ENCODE measurements at regions not wholly inside any gene's neighbourhood (a gene's known extent, or its start where the extent isn't known, plus 50 kb on each side); places are given as distances from the start of the nearest gene placed in this dataset.

DNA sequence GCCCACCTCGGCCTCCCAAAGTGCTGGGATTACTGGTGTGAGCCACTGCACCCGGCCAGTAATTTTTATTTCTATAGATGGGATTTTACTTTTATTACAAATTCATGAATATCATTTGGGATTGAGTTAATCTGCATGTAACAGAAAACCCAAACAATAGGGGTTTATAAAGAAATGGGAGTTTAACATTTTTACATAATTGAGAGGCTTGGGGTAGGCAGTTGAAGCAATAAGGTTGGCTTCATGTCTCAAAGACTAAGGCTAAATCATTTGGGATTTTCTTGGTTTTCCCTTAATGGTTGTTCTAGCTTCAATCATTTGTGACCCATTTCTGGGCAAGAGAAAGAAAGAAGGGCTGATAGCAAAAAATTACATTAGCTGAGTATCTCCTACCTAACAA, 118.7 kb upstream of the FOXD3 start (continued):
- no peak for TF ChIP-seq SP1 (IDR thresholded peaks at IDR 0.05; ENCODE audit: low read depth, low read length)
- TF ChIP-seq, protein P1, sequence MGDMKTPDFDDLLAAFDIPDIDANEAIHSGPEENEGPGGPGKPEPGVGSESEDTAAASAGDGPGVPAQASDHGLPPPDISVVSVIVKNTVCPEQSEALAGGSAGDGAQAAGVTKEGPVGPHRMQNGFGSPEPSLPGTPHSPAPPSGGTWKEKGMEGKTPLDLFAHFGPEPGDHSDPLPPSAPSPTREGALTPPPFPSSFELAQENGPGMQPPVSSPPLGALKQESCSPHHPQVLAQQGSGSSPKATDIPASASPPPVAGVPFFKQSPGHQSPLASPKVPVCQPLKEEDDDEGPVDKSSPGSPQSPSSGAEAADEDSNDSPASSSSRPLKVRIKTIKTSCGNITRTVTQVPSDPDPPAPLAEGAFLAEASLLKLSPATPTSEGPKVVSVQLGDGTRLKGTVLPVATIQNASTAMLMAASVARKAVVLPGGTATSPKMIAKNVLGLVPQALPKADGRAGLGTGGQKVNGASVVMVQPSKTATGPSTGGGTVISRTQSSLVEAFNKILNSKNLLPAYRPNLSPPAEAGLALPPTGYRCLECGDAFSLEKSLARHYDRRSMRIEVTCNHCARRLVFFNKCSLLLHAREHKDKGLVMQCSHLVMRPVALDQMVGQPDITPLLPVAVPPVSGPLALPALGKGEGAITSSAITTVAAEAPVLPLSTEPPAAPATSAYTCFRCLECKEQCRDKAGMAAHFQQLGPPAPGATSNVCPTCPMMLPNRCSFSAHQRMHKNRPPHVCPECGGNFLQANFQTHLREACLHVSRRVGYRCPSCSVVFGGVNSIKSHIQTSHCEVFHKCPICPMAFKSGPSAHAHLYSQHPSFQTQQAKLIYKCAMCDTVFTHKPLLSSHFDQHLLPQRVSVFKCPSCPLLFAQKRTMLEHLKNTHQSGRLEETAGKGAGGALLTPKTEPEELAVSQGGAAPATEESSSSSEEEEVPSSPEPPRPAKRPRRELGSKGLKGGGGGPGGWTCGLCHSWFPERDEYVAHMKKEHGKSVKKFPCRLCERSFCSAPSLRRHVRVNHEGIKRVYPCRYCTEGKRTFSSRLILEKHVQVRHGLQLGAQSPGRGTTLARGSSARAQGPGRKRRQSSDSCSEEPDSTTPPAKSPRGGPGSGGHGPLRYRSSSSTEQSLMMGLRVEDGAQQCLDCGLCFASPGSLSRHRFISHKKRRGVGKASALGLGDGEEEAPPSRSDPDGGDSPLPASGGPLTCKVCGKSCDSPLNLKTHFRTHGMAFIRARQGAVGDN (IDR thresholded peaks at IDR 0.05), result no peak
- no peak for TF ChIP-seq MYB (IDR thresholded peaks at IDR 0.05; ENCODE audit: borderline replicate concordance, low read depth, low read length)
- no peak for TF ChIP-seq SMARCA5 (IDR thresholded peaks at IDR 0.05)

DNA sequence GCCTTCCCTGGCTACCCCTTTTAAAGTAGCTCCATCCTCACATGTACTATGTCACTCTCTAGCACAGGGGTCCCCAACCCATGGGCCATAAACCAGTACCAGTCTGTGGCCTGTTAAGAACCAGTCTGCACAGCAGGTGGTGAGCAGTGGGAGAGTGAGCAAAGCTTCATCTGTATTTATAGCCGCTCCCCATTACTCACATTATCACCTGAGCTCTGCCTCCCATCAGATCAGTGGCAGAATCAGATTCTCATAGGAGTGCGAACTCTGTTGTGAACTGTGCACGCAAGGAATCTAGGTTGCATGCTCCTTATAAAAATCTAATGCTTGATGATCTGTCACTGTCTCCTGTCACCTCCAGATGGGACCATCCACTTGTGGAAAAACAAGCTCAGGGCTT, 116.6 kb upstream of the FOXD3 start:
- POLR2A ChIA-PET, result no interaction called here
- Histone ChIP-seq H3K9me3 (replicated peaks; ENCODE audit: control insufficient read depth, insufficient read depth, low read length) (no peaks in the 10 kb centered on the region), H2AFZ (ENCODE audit: control insufficient read depth, low read depth, low read length) (no peak overlapping the region), H3K36me3 (ENCODE audit: control insufficient read depth in 2 of 2, insufficient read depth in 2 of 2, low read length in 1 of 2) (no peaks in the 10 kb centered on the region), H4K20me1 (ENCODE audit: control insufficient read depth, insufficient read depth) (no peaks in the 10 kb centered on the region), H3K79me2 (ENCODE audit: control insufficient read depth, insufficient read depth, low read length) (no peaks in the 10 kb centered on the region), H3K27ac (ENCODE audit: control insufficient read depth, insufficient read depth) (no peak overlapping the region), H3K4me2 (ENCODE audit: control insufficient read depth, insufficient read depth) (no peak overlapping the region), H3K27me3 (replicated peaks in 1 of 2; ENCODE audit: control insufficient read depth in 2 of 2, insufficient read depth in 2 of 2, low read length in 1 of 2) (peaks cover 0 to 1% of the 10 kb centered on the region in 2 experiments; a peak in 1 of 4 replicates), H3K4me3 (no peak overlapping the region), H3K9ac (ENCODE audit: control insufficient read depth, insufficient read depth, low read length) (no peak overlapping the region), H3K4me1 (ENCODE audit: control insufficient read depth, insufficient read depth, low read length) (no peaks in the 10 kb centered on the region)
- in situ Hi-C loops (cut with MboI) (no loop called here), intact Hi-C loops (cut with micrococcal nuclease; ENCODE audit: unreplicated experiment) (no loop called here)
- no TSS peak for BruUV-seq (replicated peaks)
- no peak for DNase-seq (ENCODE audit: low read depth, low spot score)
- no peak for ATAC-seq
- 54% methylated on average over 3 of the region's 3 CpGs for WGBS (ENCODE audit: insufficient coverage, insufficient replicate concordance, low lambda C conversion rate, missing lambda C conversion rate)
- RAD21 ChIA-PET (ENCODE audit: unreplicated experiment), result no interaction called here
- SMC1A ChIA-PET (ENCODE audit: uncharacterized antibody, unreplicated experiment), result interaction anchor here (1.2 kb wide), 1 partner anchor 59 kb away, joined by 3 read pairs; no protein-coding TSS in a partner anchor
- CTCF ChIA-PET, result no interaction called here
- FAIRE-seq, result no peak
- TF ChIP-seq, protein P2, sequence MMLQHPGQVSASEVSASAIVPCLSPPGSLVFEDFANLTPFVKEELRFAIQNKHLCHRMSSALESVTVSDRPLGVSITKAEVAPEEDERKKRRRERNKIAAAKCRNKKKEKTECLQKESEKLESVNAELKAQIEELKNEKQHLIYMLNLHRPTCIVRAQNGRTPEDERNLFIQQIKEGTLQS (IDR thresholded peaks at IDR 0.05; ENCODE audit: borderline replicate concordance, extremely low read depth, low read depth, low read length), result no peak
- TF ChIP-seq CEBPB (IDR thresholded peaks at IDR 0.05; ENCODE audit: borderline replicate concordance in 1 of 2, low read depth in 2 of 2, low read length in 2 of 2), result no peak
- TF ChIP-seq MYB (IDR thresholded peaks at IDR 0.05; ENCODE audit: borderline replicate concordance, low read depth, low read length), result no peak
- no peak for TF ChIP-seq FOXM1 (IDR thresholded peaks at IDR 0.05; ENCODE audit: low read depth, low read length)
- TF ChIP-seq POU2F2 (IDR thresholded peaks at IDR 0.05; ENCODE audit: borderline replicate concordance, low read depth, low read length), result no peak
- no peak for TF ChIP-seq KDM1A (IDR thresholded peaks at IDR 0.05; ENCODE audit: borderline replicate concordance)
- TF ChIP-seq, protein P3, sequence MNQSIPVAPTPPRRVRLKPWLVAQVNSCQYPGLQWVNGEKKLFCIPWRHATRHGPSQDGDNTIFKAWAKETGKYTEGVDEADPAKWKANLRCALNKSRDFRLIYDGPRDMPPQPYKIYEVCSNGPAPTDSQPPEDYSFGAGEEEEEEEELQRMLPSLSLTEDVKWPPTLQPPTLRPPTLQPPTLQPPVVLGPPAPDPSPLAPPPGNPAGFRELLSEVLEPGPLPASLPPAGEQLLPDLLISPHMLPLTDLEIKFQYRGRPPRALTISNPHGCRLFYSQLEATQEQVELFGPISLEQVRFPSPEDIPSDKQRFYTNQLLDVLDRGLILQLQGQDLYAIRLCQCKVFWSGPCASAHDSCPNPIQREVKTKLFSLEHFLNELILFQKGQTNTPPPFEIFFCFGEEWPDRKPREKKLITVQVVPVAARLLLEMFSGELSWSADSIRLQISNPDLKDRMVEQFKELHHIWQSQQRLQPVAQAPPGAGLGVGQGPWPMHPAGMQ (IDR thresholded peaks at IDR 0.05; ENCODE audit: borderline replicate concordance), result no peak
- TF ChIP-seq STAT3 (IDR thresholded peaks at IDR 0.05; ENCODE audit: low read depth, low read length), result no peak
- TF ChIP-seq, protein P4, sequence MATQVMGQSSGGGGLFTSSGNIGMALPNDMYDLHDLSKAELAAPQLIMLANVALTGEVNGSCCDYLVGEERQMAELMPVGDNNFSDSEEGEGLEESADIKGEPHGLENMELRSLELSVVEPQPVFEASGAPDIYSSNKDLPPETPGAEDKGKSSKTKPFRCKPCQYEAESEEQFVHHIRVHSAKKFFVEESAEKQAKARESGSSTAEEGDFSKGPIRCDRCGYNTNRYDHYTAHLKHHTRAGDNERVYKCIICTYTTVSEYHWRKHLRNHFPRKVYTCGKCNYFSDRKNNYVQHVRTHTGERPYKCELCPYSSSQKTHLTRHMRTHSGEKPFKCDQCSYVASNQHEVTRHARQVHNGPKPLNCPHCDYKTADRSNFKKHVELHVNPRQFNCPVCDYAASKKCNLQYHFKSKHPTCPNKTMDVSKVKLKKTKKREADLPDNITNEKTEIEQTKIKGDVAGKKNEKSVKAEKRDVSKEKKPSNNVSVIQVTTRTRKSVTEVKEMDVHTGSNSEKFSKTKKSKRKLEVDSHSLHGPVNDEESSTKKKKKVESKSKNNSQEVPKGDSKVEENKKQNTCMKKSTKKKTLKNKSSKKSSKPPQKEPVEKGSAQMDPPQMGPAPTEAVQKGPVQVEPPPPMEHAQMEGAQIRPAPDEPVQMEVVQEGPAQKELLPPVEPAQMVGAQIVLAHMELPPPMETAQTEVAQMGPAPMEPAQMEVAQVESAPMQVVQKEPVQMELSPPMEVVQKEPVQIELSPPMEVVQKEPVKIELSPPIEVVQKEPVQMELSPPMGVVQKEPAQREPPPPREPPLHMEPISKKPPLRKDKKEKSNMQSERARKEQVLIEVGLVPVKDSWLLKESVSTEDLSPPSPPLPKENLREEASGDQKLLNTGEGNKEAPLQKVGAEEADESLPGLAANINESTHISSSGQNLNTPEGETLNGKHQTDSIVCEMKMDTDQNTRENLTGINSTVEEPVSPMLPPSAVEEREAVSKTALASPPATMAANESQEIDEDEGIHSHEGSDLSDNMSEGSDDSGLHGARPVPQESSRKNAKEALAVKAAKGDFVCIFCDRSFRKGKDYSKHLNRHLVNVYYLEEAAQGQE (IDR thresholded peaks at IDR 0.05; ENCODE audit: low read depth, low read length), result no peak
- no peak for TF ChIP-seq GATAD2B (conservative IDR thresholded peaks at IDR 0.05; ENCODE audit: low read depth)
- no peak for TF ChIP-seq MTA3 (IDR thresholded peaks at IDR 0.05; ENCODE audit: borderline replicate concordance, low read length)
- TF ChIP-seq HCFC1 (IDR thresholded peaks at IDR 0.05; ENCODE audit: low read length), result no peak
